H1 (cell line): ENCODE measurements at regions not wholly inside any gene's neighbourhood (a gene's known extent, or its start where the extent isn't known, plus 50 kb on each side); places are given as distances from the start of the nearest gene placed in this dataset.
A peak's percentile ranks its signal among the peaks of the same experiment; 100 is the strongest.

ENCODE experiments used
- CTCF ChIA-PET: fragments of 300-600 bp; sonication (Branson Sonifier 250); formaldehyde crosslinking; loops from one replicate; lab custom pipeline; 2021; ENCODE audit not compliant: partially characterized antibody; lab: Charles Lee
- POLR2A ChIA-PET: fragments of 300-600 bp; sonication (Branson Sonifier 250); formaldehyde crosslinking; loops from one replicate; lab custom pipeline; 2021; ENCODE audit warnings: inconsistent platforms; ENCODE audit not compliant: partially characterized antibody; lab: Charles Lee
- DNase-seq, 2 experiments: peaks; one replicate each; pipeline versions ENCODE4 v3.0.0 to v3.0.0-alpha.2; 2010 to 2022; ENCODE audit warnings: low spot score in 2 of 2, low read depth in 1 of 2, mixed read lengths in 1 of 2
- FAIRE-seq: peaks from 2 replicates; lab custom pipeline; 2011; peaks lifted over from hg19 to GRCh38; lab: Jason Lieb, UNC
- H2AFZ ChIP-seq: 2 replicates; pipeline ENCODE4 v1.8.1; 2012; ENCODE audit warnings: low read length, inconsistent platforms
- H2AK5ac ChIP-seq: 2 replicates; pipeline ENCODE4 v1.6.1; 2013; ENCODE audit warnings: low read depth, low read length
- H2BK120ac ChIP-seq: replicated peaks from 2 replicates; pipeline ENCODE3; 2013; ENCODE audit warnings: low read depth, low read length, inconsistent platforms
- H2BK12ac ChIP-seq: 2 replicates; pipeline ENCODE4 v1.6.1; 2013; ENCODE audit warnings: low read depth, low read length
- H2BK15ac ChIP-seq: 2 replicates; pipeline ENCODE4 v1.6.1; 2013; ENCODE audit warnings: low read length
- H2BK20ac ChIP-seq: 2 replicates; pipeline ENCODE4 v1.6.1; 2013; ENCODE audit warnings: low read length
- H2BK5ac ChIP-seq: 2 replicates; pipeline ENCODE4 v1.6.1; 2013; ENCODE audit warnings: low read depth, low read length
- H3K14ac ChIP-seq: 2 replicates; pipeline ENCODE4 v1.6.1; 2013; ENCODE audit warnings: inconsistent platforms; ENCODE audit not compliant: insufficient read length
- H3K18ac ChIP-seq: 2 replicates; pipeline ENCODE4 v1.6.1; 2013; ENCODE audit warnings: low read length; ENCODE audit errors: extremely low read depth
- H3K23ac ChIP-seq: 2 replicates; pipeline ENCODE4 v1.6.1; 2013; ENCODE audit warnings: inconsistent platforms; ENCODE audit not compliant: insufficient read length
- H3K23me2 ChIP-seq: 2 replicates; pipeline ENCODE4 v1.6.1; 2013; ENCODE audit warnings: low read depth, low read length
- H3K27ac ChIP-seq: 2 replicates; pipeline ENCODE4 v1.6.1; 2011; ENCODE audit warnings: low read depth, low read length, inconsistent platforms
- H3K27me3 ChIP-seq, 4 experiments: replicated peaks in 1 of 4; 1 replicate in 1 of 4; 2 replicates in 3 of 4; pipeline versions ENCODE4 v1.6.1 to v1.8.1; 2011 to 2013; ENCODE audit warnings: low read length in 3 of 4, mild to moderate bottlenecking in 3 of 4, inconsistent platforms in 2 of 4, mixed read lengths in 2 of 4, moderate library complexity in 1 of 4; ENCODE audit not compliant: control insufficient read depth in 3 of 4, insufficient read depth in 3 of 4; ENCODE audit errors: extremely low read depth in 1 of 4
- H3K36me3 ChIP-seq, 4 experiments: 2 replicates each; pipeline versions ENCODE4 v1.6.1 to v1.8.1; 2011 to 2013; ENCODE audit warnings: mild to moderate bottlenecking in 4 of 4, low read length in 3 of 4, moderate library complexity in 2 of 4, control low read depth in 1 of 4, inconsistent platforms in 1 of 4; ENCODE audit not compliant: insufficient read depth in 4 of 4, control insufficient read depth in 2 of 4
- H3K4ac ChIP-seq: replicated peaks from 2 replicates; pipeline ENCODE3; 2013; ENCODE audit warnings: low read length, low read depth, mixed read lengths, inconsistent platforms; ENCODE audit not compliant: insufficient read length
- H3K4me1 ChIP-seq, 4 experiments: replicated peaks in 1 of 4; 1 replicate in 1 of 4; 2 replicates in 3 of 4; pipeline versions ENCODE4 v1.6.1 to v1.8.1; 2011 to 2013; ENCODE audit warnings: low read length in 3 of 4, inconsistent platforms in 2 of 4, mixed read lengths in 1 of 4; ENCODE audit not compliant: insufficient read depth in 4 of 4, control insufficient read depth in 3 of 4
- H3K4me2 ChIP-seq, 2 experiments: 2 replicates each; pipeline versions ENCODE4 v1.6.1 to v1.8.1; 2011 to 2013; ENCODE audit warnings: low read depth in 2 of 2, low read length in 2 of 2, control low read depth in 1 of 2, inconsistent platforms in 1 of 2, mild to moderate bottlenecking in 1 of 2; ENCODE audit not compliant: insufficient read depth in 1 of 2
- H3K4me3 ChIP-seq, 4 experiments: fragments of 200-600, 300-600 bp in 1 of 4; sonication (generic), shearing (Covaris generic), sonication (Bioruptor Twin) in 1 of 4; 2 replicates each; pipeline versions ENCODE4 v1.5.1 to v1.8.1; 2011 to 2016; ENCODE audit warnings: low read length in 4 of 4, low read depth in 3 of 4, control low read depth in 2 of 4, inconsistent platforms in 2 of 4, mild to moderate bottlenecking in 2 of 4, mixed read lengths in 1 of 4, moderate library complexity in 1 of 4; ENCODE audit not compliant: insufficient read depth in 2 of 4; ENCODE audit errors: extremely low read depth in 1 of 4
- H3K56ac ChIP-seq: replicated peaks from 2 replicates; pipeline ENCODE3; 2013; ENCODE audit warnings: low read depth, mild to moderate bottlenecking, mixed read lengths, low read length, inconsistent platforms; ENCODE audit not compliant: insufficient read length
- H3K79me1 ChIP-seq: 2 replicates; pipeline ENCODE4 v1.6.1; 2013; ENCODE audit warnings: low read depth, low read length, control low read depth
- H3K79me2 ChIP-seq, 2 experiments: 2 replicates each; pipeline versions ENCODE4 v1.6.1 to v1.8.1; 2012 to 2013; ENCODE audit warnings: low read length in 2 of 2, mild to moderate bottlenecking in 2 of 2, inconsistent platforms in 1 of 2; ENCODE audit not compliant: insufficient read depth in 2 of 2, control insufficient read depth in 1 of 2
- H3K9ac ChIP-seq, 4 experiments: replicated peaks in 1 of 4; 1 replicate in 1 of 4; 2 replicates in 3 of 4; pipeline versions ENCODE4 v1.6.1 to v1.8.1; 2011 to 2013; ENCODE audit warnings: low read depth in 3 of 4, low read length in 3 of 4, control low read depth in 2 of 4, mild to moderate bottlenecking in 2 of 4, moderate library complexity in 2 of 4, inconsistent platforms in 1 of 4; ENCODE audit errors: extremely low read depth in 1 of 4
- H3K9me3 ChIP-seq, 2 experiments: 2 replicates each; pipeline versions ENCODE4 v1.6.1 to v1.8.1; 2012 to 2013; ENCODE audit warnings: mild to moderate bottlenecking in 2 of 2, moderate library complexity in 2 of 2, control low read depth in 1 of 2, inconsistent platforms in 1 of 2, low read depth in 1 of 2, low read length in 1 of 2, mixed read lengths in 1 of 2; ENCODE audit not compliant: insufficient read depth in 2 of 2
- H4K20me1 ChIP-seq, 2 experiments: replicated peaks in 1 of 2; 2 replicates each; pipeline versions ENCODE3 to v1.8.1; 2011 to 2013; ENCODE audit warnings: inconsistent platforms in 2 of 2, low read length in 2 of 2, mild to moderate bottlenecking in 1 of 2; ENCODE audit not compliant: insufficient read depth in 2 of 2, control insufficient read depth in 1 of 2
- H4K5ac ChIP-seq: 2 replicates; pipeline ENCODE4 v1.6.1; 2013; ENCODE audit warnings: low read length, low read depth, mixed read lengths, inconsistent platforms; ENCODE audit not compliant: insufficient read length
- H4K8ac ChIP-seq: 2 replicates; pipeline ENCODE4 v1.8.0; 2013; ENCODE audit warnings: mild to moderate bottlenecking, moderate library complexity, low read length, inconsistent platforms; ENCODE audit not compliant: insufficient read depth; ENCODE audit errors: extremely low read depth
- H4K91ac ChIP-seq: replicated peaks from 2 replicates; pipeline ENCODE3; 2013; ENCODE audit warnings: low read length, mixed read lengths, inconsistent platforms; ENCODE audit not compliant: insufficient read length
- HDAC6 ChIP-seq: IDR thresholded peaks from one replicate; pipeline ENCODE4 v1.7.1; 2012; ENCODE audit warnings: low read depth, mild to moderate bottlenecking, inconsistent platforms, low read length, moderate library complexity
- ZNF274 ChIP-seq: IDR thresholded peaks from 2 replicates; pipeline ENCODE4 v1.7.0; 2012; ENCODE audit warnings: low read length, borderline replicate concordance; ENCODE audit errors: extremely low read depth
- WGBS, 2 experiments: shearing (Covaris generic) in 1 of 2; methylation state at CpG; one replicate each; pipeline versions ENCODE4 v1.1.6 to v1.1.7; 2013 to 2015; ENCODE audit warnings: low lambda C conversion rate in 2 of 2, mixed read lengths in 2 of 2, inconsistent platforms in 1 of 2, low coverage in 1 of 2, missing lambda C conversion rate in 1 of 2; ENCODE audit not compliant: insufficient replicate concordance in 2 of 2, insufficient coverage in 1 of 2, insufficient read length in 1 of 2; ENCODE audit errors: extremely low coverage in 1 of 2, missing lambda C conversion rate in 1 of 2; 5-methylcytosine and 5-hydroxymethylcytosine counted together

DNA sequence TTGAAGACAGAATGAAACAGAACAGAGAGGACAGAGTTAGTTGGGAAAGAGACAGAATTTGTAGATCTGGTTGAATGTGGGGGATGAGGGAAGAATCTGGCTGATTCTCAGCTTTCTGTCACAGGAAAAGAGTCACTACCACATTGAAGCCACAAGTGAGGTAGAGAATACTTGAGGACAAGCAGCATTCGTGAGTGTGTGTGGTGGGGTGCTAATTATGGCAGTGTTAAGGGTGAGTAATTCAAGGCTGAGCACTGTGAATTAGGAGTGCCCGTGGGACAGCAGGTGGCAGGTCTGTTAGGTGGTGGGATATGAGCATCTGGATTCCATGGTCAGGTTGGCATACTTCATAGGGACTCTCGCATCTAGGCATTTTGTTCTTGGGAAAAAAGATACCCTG is 347.4 kb upstream of the PRICKLE1 start:
- DNase-seq, result no peak
- no peak overlapping the region for H2BK5ac ChIP-seq
- no peaks in the 10 kb centered on the region for H3K23me2 ChIP-seq
- no peak overlapping the region for H2BK15ac ChIP-seq
- H3K4me3 ChIP-seq, result no peak overlapping the region
- H3K4ac ChIP-seq, result no peak overlapping the region
- H3K9me3 ChIP-seq, result peaks cover 0 to 3% of the 10 kb centered on the region in 2 experiments; a peak in 1 of 4 replicates
- no peak overlapping the region for H4K8ac ChIP-seq
- CTCF ChIA-PET, result no interaction called here
- no peak overlapping the region for H3K18ac ChIP-seq
- H3K23ac ChIP-seq, result no peak overlapping the region
- no peak overlapping the region for H2BK12ac ChIP-seq
- H2AFZ ChIP-seq, result 0 out of 2 replicates have a peak overlapping the region, but pooled peaks have one; percentile 22
- H4K91ac ChIP-seq, result no peak overlapping the region
- 96% methylated on average over 3 of the region's 3 CpGs; no CpG with 5 or more reads in 1 of the 2 experiments for WGBS, 2 experiments
- H3K14ac ChIP-seq, result no peak overlapping the region
- H3K9ac ChIP-seq, result no peak overlapping the region
- no peak overlapping the region for H3K4me2 ChIP-seq
- H3K27ac ChIP-seq, result no peak overlapping the region
- POLR2A ChIA-PET, result interaction anchor here (0.9 kb wide), 1 partner anchor 54 kb away, joined by 3 read pairs; no protein-coding TSS in a partner anchor
- no peaks in the 10 kb centered on the region for H4K20me1 ChIP-seq
- H4K5ac ChIP-seq, result no peak overlapping the region
- no peaks in the 10 kb centered on the region for H3K79me2 ChIP-seq
- H3K56ac ChIP-seq, result no peak overlapping the region
- H2BK20ac ChIP-seq, result no peak overlapping the region
- no peak for FAIRE-seq
- no peaks in the 10 kb centered on the region for H3K27me3 ChIP-seq
- H2BK120ac ChIP-seq, result no peak overlapping the region
- no peak overlapping the region for H2AK5ac ChIP-seq
- H3K4me1 ChIP-seq, result no peaks in the 10 kb centered on the region
- no peaks in the 10 kb centered on the region for H3K79me1 ChIP-seq
- H3K36me3 ChIP-seq, result no peaks in the 10 kb centered on the region
- TF ChIP-seq ZNF274 (no peak), HDAC6 (no peak)
